ENCODE measurements at regions not wholly inside any gene's neighbourhood (a gene's known extent, or its start where the extent isn't known, plus 50 kb on each side); places are given as distances from the start of the nearest gene placed in this dataset.

GRCh38 chr2:238553159-238553558 lies 126.4 kb downstream of the ASB1 start:
- Histone ChIP-seq H3K27me3 (replicated peaks in 1 of 7) (peaks cover 0 to 38% (median 0%) of the 10 kb centered on the region in 7 donors), H3K27ac (no peak overlapping the region), H3K4me3 (no peak overlapping the region), H3K36me3 (no peaks in the 10 kb centered on the region), H3K4me1 (no peaks in the 10 kb centered on the region), H3K9me3 (peaks cover 3 to 46% (median 30%) of the 10 kb centered on the region in 8 donors)
- no peak for DNase-seq
- TF ChIP-seq, protein P1, sequence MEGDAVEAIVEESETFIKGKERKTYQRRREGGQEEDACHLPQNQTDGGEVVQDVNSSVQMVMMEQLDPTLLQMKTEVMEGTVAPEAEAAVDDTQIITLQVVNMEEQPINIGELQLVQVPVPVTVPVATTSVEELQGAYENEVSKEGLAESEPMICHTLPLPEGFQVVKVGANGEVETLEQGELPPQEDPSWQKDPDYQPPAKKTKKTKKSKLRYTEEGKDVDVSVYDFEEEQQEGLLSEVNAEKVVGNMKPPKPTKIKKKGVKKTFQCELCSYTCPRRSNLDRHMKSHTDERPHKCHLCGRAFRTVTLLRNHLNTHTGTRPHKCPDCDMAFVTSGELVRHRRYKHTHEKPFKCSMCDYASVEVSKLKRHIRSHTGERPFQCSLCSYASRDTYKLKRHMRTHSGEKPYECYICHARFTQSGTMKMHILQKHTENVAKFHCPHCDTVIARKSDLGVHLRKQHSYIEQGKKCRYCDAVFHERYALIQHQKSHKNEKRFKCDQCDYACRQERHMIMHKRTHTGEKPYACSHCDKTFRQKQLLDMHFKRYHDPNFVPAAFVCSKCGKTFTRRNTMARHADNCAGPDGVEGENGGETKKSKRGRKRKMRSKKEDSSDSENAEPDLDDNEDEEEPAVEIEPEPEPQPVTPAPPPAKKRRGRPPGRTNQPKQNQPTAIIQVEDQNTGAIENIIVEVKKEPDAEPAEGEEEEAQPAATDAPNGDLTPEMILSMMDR (IDR thresholded peaks at IDR 0.05 in 8 of 11, conservative IDR thresholded peaks at IDR 0.05 in 3 of 11): no peak
- TF ChIP-seq POLR2AphosphoS5 (IDR thresholded peaks at IDR 0.05) (no peak), POLR2A (IDR thresholded peaks at IDR 0.05) (no peak)
- intact Hi-C loops (cut with DNase I; ENCODE audit: low total_unique reads): no loop called here
- WGBS, 5 donors: 83 to 95% (median 95%) methylated on average over 4 of the region's 4 CpGs

GRCh38 chr2:238554468-238555315 lies 128.0 kb downstream of the ASB1 start:
- Histone ChIP-seq H3K27ac (no peak overlapping the region), H3K36me3 (no peaks in the 10 kb centered on the region), H3K4me3 (no peak overlapping the region), H3K27me3 (replicated peaks in 1 of 7) (peaks cover 0 to 37% (median 0%) of the 10 kb centered on the region in 7 donors), H3K4me1 (no peaks in the 10 kb centered on the region), H3K9me3 (peaks cover 3 to 44% (median 30%) of the 10 kb centered on the region in 8 donors)
- no peak for DNase-seq
- intact Hi-C loops (cut with DNase I; ENCODE audit: low total_unique reads): no loop called here
- TF ChIP-seq POLR2AphosphoS5 (IDR thresholded peaks at IDR 0.05) (no peak), POLR2A (IDR thresholded peaks at IDR 0.05) (no peak)
- TF ChIP-seq, protein P1 (IDR thresholded peaks at IDR 0.05 in 8 of 11, conservative IDR thresholded peaks at IDR 0.05 in 3 of 11): no peak
- WGBS, 5 donors: 45 to 69% (median 60%) methylated on average over 26 of the region's 26 CpGs

- Histone ChIP-seq H3K4me3 (no peak overlapping the region), H3K27ac (no peak overlapping the region), H3K27me3 (replicated peaks in 1 of 7) (peaks cover 0 to 43% (median 0%) of the 10 kb centered on the region in 7 donors), H3K9me3 (peaks cover 3 to 40% (median 28%) of the 10 kb centered on the region in 8 donors), H3K36me3 (no peaks in the 10 kb centered on the region), H3K4me1 (no peaks in the 10 kb centered on the region)
- TF ChIP-seq POLR2A (IDR thresholded peaks at IDR 0.05): no peak
- TF ChIP-seq, protein P1 (IDR thresholded peaks at IDR 0.05 in 8 of 11, conservative IDR thresholded peaks at IDR 0.05 in 3 of 11): no peak
- no peak for TF ChIP-seq POLR2AphosphoS5 (IDR thresholded peaks at IDR 0.05)
- 78 to 94% (median 91%) methylated on average over 12 to 13 of the region's 13 CpGs for WGBS, 5 donors
- intact Hi-C loops (cut with DNase I; ENCODE audit: low total_unique reads): no loop called here
- DNase-seq: no peak
Measured at GRCh38 chr2:238555786-238556542, 129.2 kb downstream of the ASB1 start.

DNA sequence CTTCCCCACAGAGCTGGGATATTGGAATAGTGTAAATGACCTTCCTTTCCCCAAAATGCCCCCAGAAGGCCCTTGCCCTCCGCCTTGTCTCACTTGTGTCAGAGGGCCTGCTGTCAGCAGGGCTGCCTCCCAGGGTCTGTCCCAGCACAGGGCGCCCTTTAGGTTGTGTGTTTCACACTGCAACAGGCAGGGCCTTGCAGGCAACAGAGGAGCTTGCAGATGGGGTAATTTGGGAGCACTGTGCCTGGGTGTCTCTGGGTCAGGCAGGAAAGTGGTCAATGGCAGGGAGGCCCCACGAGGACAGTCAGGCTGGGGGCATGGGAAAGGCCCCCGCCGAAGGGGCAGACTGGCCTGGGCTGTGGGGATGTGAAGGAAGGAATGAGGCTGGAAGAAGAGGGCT lies 130.7 kb downstream of the ASB1 start:
- H3K27ac ChIP-seq: no peak overlapping the region
- WGBS, 5 donors: 82 to 91% (median 87%) methylated on average over 4 to 5 of the region's 5 CpGs
- peaks cover 3 to 25% (median 21%) of the 10 kb centered on the region in 8 donors for H3K9me3 ChIP-seq
- intact Hi-C loops (cut with DNase I; ENCODE audit: low total_unique reads): no loop called here
- TF ChIP-seq POLR2A (IDR thresholded peaks at IDR 0.05): no peak
- no peak for TF ChIP-seq POLR2AphosphoS5 (IDR thresholded peaks at IDR 0.05)
- TF ChIP-seq, protein P1 (IDR thresholded peaks at IDR 0.05 in 8 of 11, conservative IDR thresholded peaks at IDR 0.05 in 3 of 11): no peak
- H3K36me3 ChIP-seq: no peaks in the 10 kb centered on the region
- H3K4me3 ChIP-seq: no peak overlapping the region
- H3K4me1 ChIP-seq: no peaks in the 10 kb centered on the region
- H3K27me3 ChIP-seq (replicated peaks in 1 of 7): peaks cover 0 to 44% (median 0%) of the 10 kb centered on the region in 7 donors
- no peak for DNase-seq

Measured in spleen (tissue), 11 donors.